ENCODE measurements at regions not wholly inside any gene's neighbourhood (a gene's known extent, or its start where the extent isn't known, plus 50 kb on each side); places are given as distances from the start of the nearest gene placed in this dataset.

- TF ChIP-seq CTCF (IDR thresholded peaks at IDR 0.05) (no peak), POLR2A (IDR thresholded peaks at IDR 0.05) (no peak)
Measured at GRCh38 chr4:152089584-152089983, 328.8 kb upstream of the GATB start.
